CD4-positive, alpha-beta memory T cell (primary cell): ENCODE measurements at regions not wholly inside any gene's neighbourhood (a gene's known extent, or its start where the extent isn't known, plus 50 kb on each side); places are given as distances from the start of the nearest gene placed in this dataset.
"Not testable (repeated sequence)": the region's sequence is repeated elsewhere in the genome, so short reads cannot be mapped to it uniquely, and the experiment has no call there.

Experiments used
- CTCF ChIA-PET: fragments of 350-600 bp; sonication (Branson Sonifier 250); formaldehyde crosslinking; loops from one replicate; lab custom pipeline; 2021; ENCODE audit warnings: inconsistent platforms; ENCODE audit not compliant: partially characterized antibody; lab: Charles Lee
- POLR2A ChIA-PET: fragments of 350-600 bp; sonication (Branson Sonifier 250); formaldehyde crosslinking; loops from one replicate; lab custom pipeline; 2021; ENCODE audit not compliant: partially characterized antibody; lab: Charles Lee
- DNase-seq, 5 donors: peaks; one replicate each; pipeline versions ENCODE4 v3.0.0 to v3.0.0-alpha.2; 2020 to 2022; ENCODE audit warnings: mixed read lengths in 1 of 5
- H3K27ac ChIP-seq: one replicate; pipeline ENCODE4 v1.7.0; 2013; ENCODE audit warnings: low read depth, low read length
- H3K27me3 ChIP-seq: 2 replicates; pipeline ENCODE4 v1.7.0; 2013; ENCODE audit warnings: mild to moderate bottlenecking, low read length, moderate library complexity; ENCODE audit not compliant: insufficient read depth
- H3K36me3 ChIP-seq: 2 replicates; pipeline ENCODE4 v1.7.0; 2013; ENCODE audit warnings: mild to moderate bottlenecking, low read length, moderate library complexity; ENCODE audit not compliant: insufficient read depth
- H3K4me1 ChIP-seq: 2 replicates; pipeline ENCODE4 v1.7.0; 2013; ENCODE audit warnings: mild to moderate bottlenecking, low read length, moderate library complexity; ENCODE audit not compliant: insufficient read depth
- H3K4me3 ChIP-seq, 2 donors: one replicate each; pipeline ENCODE4 v1.7.0; 2013; ENCODE audit warnings: low read length in 2 of 2, mild to moderate bottlenecking in 1 of 2
- H3K9me3 ChIP-seq, 2 donors: one replicate each; pipeline ENCODE4 v1.7.0; 2013; ENCODE audit warnings: low read length in 2 of 2, control low read depth in 1 of 2; ENCODE audit not compliant: control insufficient read depth in 1 of 2
- H3K27ac Mint-ChIP-seq, 7 donors: one replicate each; pipeline ENCODE4 v1.8.0; 2020 to 2021; ENCODE audit warnings: mixed read lengths in 7 of 7, mild to moderate bottlenecking in 6 of 7, inconsistent platforms in 3 of 7, moderate library complexity in 3 of 7
- H3K27me3 Mint-ChIP-seq, 2 donors: one replicate each; pipeline ENCODE4 v1.8.0; 2020 to 2021; ENCODE audit warnings: mixed read lengths in 2 of 2
- H3K36me3 Mint-ChIP-seq, 2 donors: one replicate each; pipeline ENCODE4 v1.8.0; 2020 to 2021; ENCODE audit warnings: mixed read lengths in 2 of 2, inconsistent platforms in 1 of 2, mild to moderate bottlenecking in 1 of 2
- H3K4me1 Mint-ChIP-seq, 4 donors: one replicate each; pipeline ENCODE4 v1.8.0; 2020 to 2021; ENCODE audit warnings: mixed read lengths in 4 of 4, mild to moderate bottlenecking in 1 of 4
- H3K4me3 Mint-ChIP-seq, 8 donors: one replicate each; pipeline ENCODE4 v1.8.0; 2020 to 2021; ENCODE audit warnings: mixed read lengths in 8 of 8, mild to moderate bottlenecking in 7 of 8, moderate library complexity in 6 of 8, inconsistent platforms in 3 of 8
- H3K9me3 Mint-ChIP-seq, 8 donors: one replicate each; pipeline ENCODE4 v1.8.0; 2020 to 2021; ENCODE audit warnings: mixed read lengths in 8 of 8, mild to moderate bottlenecking in 5 of 8, inconsistent platforms in 3 of 8, moderate library complexity in 1 of 8
- intact Hi-C: fragments of 100-400 bp; cut with micrococcal nuclease; formaldehyde crosslinking; loops from one replicate; pipeline ENCODE4 v1.15.1; 2023

GRCh38 chr2:129404000-129404685 is 575.3 kb upstream of the RAB6C start:
- no peaks in the 10 kb centered on the region for H3K36me3 ChIP-seq
- POLR2A ChIA-PET: no interaction called here

GRCh38 chr2:129408570-129408969 is 570.9 kb upstream of the RAB6C start:
- H3K4me3 Mint-ChIP-seq: no peak overlapping the region
- ChIA-PET POLR2A (no interaction called here), CTCF (no interaction called here)
- H3K36me3 ChIP-seq: no peaks in the 10 kb centered on the region
- H3K36me3 Mint-ChIP-seq: no peaks in the 10 kb centered on the region
- H3K27me3 ChIP-seq: no peaks in the 10 kb centered on the region
- H3K4me3 ChIP-seq: no peak overlapping the region
- intact Hi-C loops: no loop called here
- DNase-seq: no peak
- H3K9me3 Mint-ChIP-seq: peaks cover 0 to 4% (median 0%) of the 10 kb centered on the region in 8 donors
- no peaks in the 10 kb centered on the region for H3K4me1 ChIP-seq
- H3K27ac Mint-ChIP-seq: no peak overlapping the region
- no peaks in the 10 kb centered on the region for H3K4me1 Mint-ChIP-seq
- H3K27me3 Mint-ChIP-seq: no peaks in the 10 kb centered on the region
- no peaks in the 10 kb centered on the region for H3K9me3 ChIP-seq
- no peak overlapping the region for H3K27ac ChIP-seq

More at GRCh38 chr2:129404000-129404685, 575.3 kb upstream of the RAB6C start:
- no peak overlapping the region for H3K27ac ChIP-seq
- no peaks in the 10 kb centered on the region for H3K4me1 Mint-ChIP-seq
- H3K27me3 ChIP-seq: no peaks in the 10 kb centered on the region
- no peak overlapping the region for H3K4me3 ChIP-seq
- no peak for DNase-seq
- H3K4me3 Mint-ChIP-seq: no peak overlapping the region
- H3K9me3 ChIP-seq: no peaks in the 10 kb centered on the region
- H3K4me1 ChIP-seq: no peaks in the 10 kb centered on the region
- H3K27me3 Mint-ChIP-seq: no peaks in the 10 kb centered on the region
- CTCF ChIA-PET: no interaction called here
- H3K9me3 Mint-ChIP-seq: peaks cover 0 to 3% (median 0%) of the 10 kb centered on the region in 8 donors
- H3K27ac Mint-ChIP-seq: no peak overlapping the region
- intact Hi-C loops: no loop called here
- H3K36me3 Mint-ChIP-seq: no peaks in the 10 kb centered on the region

- intact Hi-C loops, DNase-seq, CTCF ChIA-PET, H3K27me3 Mint-ChIP-seq, H3K27me3 ChIP-seq, H3K9me3 ChIP-seq, H3K4me3 ChIP-seq, H3K36me3 ChIP-seq, H3K27ac Mint-ChIP-seq, POLR2A ChIA-PET, H3K4me1 Mint-ChIP-seq, H3K27ac ChIP-seq, H3K36me3 Mint-ChIP-seq, H3K4me1 ChIP-seq, H3K4me3 Mint-ChIP-seq, H3K9me3 Mint-ChIP-seq: not testable (repeated sequence)
These were observed 562.4 kb upstream of the RAB6C start for GRCh38 chr2:129417041-129417440.

GRCh38 chr2:129422028-129422427 is 557.4 kb upstream of the RAB6C start:
- H3K4me3 ChIP-seq: no peak overlapping the region
- POLR2A ChIA-PET: no interaction called here

GRCh38 chr2:129428086-129428660 is 551.3 kb upstream of the RAB6C start:
- no peak overlapping the region for H3K27ac ChIP-seq
- Mint-ChIP-seq H3K27ac (no peak overlapping the region), H3K4me1 (no peaks in the 10 kb centered on the region), H3K4me3 (no peak overlapping the region), H3K27me3 (peaks cover 0 to 2% of the 10 kb centered on the region in 2 donors), H3K9me3 (peaks cover 0 to 21% (median 3%) of the 10 kb centered on the region in 8 donors), H3K36me3 (no peaks in the 10 kb centered on the region)
- ChIA-PET POLR2A (no interaction called here), CTCF (no interaction called here)
- intact Hi-C loops: no loop called here
- DNase-seq: no peak
- no peaks in the 10 kb centered on the region for H3K9me3 ChIP-seq
- H3K36me3 ChIP-seq: no peaks in the 10 kb centered on the region
- H3K4me1 ChIP-seq: no peaks in the 10 kb centered on the region
- no peak overlapping the region for H3K4me3 ChIP-seq
- H3K27me3 ChIP-seq: no peaks in the 10 kb centered on the region

More at GRCh38 chr2:129422028-129422427, 557.4 kb upstream of the RAB6C start:
- no peak overlapping the region for H3K27ac ChIP-seq
- intact Hi-C loops: no loop called here
- Mint-ChIP-seq H3K4me1 (no peaks in the 10 kb centered on the region), H3K4me3 (no peak overlapping the region), H3K27ac (no peak overlapping the region), H3K27me3 (no peaks in the 10 kb centered on the region), H3K9me3 (peaks cover 0 to 19% (median under 1%) of the 10 kb centered on the region in 8 donors), H3K36me3 (no peaks in the 10 kb centered on the region)
- DNase-seq: no peak
- CTCF ChIA-PET: no interaction called here
- H3K27me3 ChIP-seq: no peaks in the 10 kb centered on the region
- no peaks in the 10 kb centered on the region for H3K9me3 ChIP-seq
- no peaks in the 10 kb centered on the region for H3K4me1 ChIP-seq
- H3K36me3 ChIP-seq: no peaks in the 10 kb centered on the region

GRCh38 chr2:129430911-129431310 is 548.6 kb upstream of the RAB6C start:
- CTCF ChIA-PET: no interaction called here
- intact Hi-C loops: no loop called here
- DNase-seq: no peak
- Mint-ChIP-seq H3K4me1 (no peaks in the 10 kb centered on the region), H3K4me3 (no peak overlapping the region), H3K27ac (no peak overlapping the region), H3K36me3 (no peaks in the 10 kb centered on the region), H3K9me3 (peaks cover 0 to 13% (median 3%) of the 10 kb centered on the region in 8 donors), H3K27me3 (peaks cover 0 to 2% of the 10 kb centered on the region in 2 donors)
- Histone ChIP-seq H3K27me3 (no peaks in the 10 kb centered on the region), H3K36me3 (no peaks in the 10 kb centered on the region), H3K4me1 (no peaks in the 10 kb centered on the region), H3K4me3 (no peak overlapping the region), H3K27ac (no peak overlapping the region), H3K9me3 (no peaks in the 10 kb centered on the region)
- POLR2A ChIA-PET: no interaction called here

GRCh38 chr2:129431881-129432280 is 547.6 kb upstream of the RAB6C start:
- Mint-ChIP-seq H3K36me3 (no peaks in the 10 kb centered on the region), H3K4me1 (no peaks in the 10 kb centered on the region), H3K9me3 (peaks cover 0 to 8% (median 2%) of the 10 kb centered on the region in 8 donors), H3K27ac (no peak overlapping the region), H3K27me3 (peaks cover 0 to 3% of the 10 kb centered on the region in 2 donors), H3K4me3 (no peak overlapping the region)
- H3K4me1 ChIP-seq: no peaks in the 10 kb centered on the region
- CTCF ChIA-PET: no interaction called here
- intact Hi-C loops: no loop called here
- H3K9me3 ChIP-seq: no peaks in the 10 kb centered on the region
- DNase-seq: no peak
- H3K36me3 ChIP-seq: no peaks in the 10 kb centered on the region
- no peaks in the 10 kb centered on the region for H3K27me3 ChIP-seq
- no peak overlapping the region for H3K27ac ChIP-seq
- H3K4me3 ChIP-seq: no peak overlapping the region
- POLR2A ChIA-PET: no interaction called here
